Activated CD4-positive, alpha-beta T cell treated with anti-CD3 and anti-CD28 coated beads, Interleukin-2, amount 50 U/mL, for 1 hour (primary cell): ENCODE measurements at regions not wholly inside any gene's neighbourhood (a gene's known extent, or its start where the extent isn't known, plus 50 kb on each side); places are given as distances from the start of the nearest gene placed in this dataset.
"Not testable (repeated sequence)": the region's sequence is repeated elsewhere in the genome, so short reads cannot be mapped to it uniquely, and the experiment has no call there.

Source experiments
- DNase-seq: peaks from one replicate; pipeline ENCODE4 v3.0.0-alpha.2; 2020

- DNase-seq, result not testable (repeated sequence)
Observed at GRCh38 chr1:146630302-146630701, 307.8 kb upstream of the NBPF12 start.

- DNase-seq, result not testable (repeated sequence)
Observed at GRCh38 chr1:146618582-146618981, 319.5 kb upstream of the NBPF12 start.

DNA sequence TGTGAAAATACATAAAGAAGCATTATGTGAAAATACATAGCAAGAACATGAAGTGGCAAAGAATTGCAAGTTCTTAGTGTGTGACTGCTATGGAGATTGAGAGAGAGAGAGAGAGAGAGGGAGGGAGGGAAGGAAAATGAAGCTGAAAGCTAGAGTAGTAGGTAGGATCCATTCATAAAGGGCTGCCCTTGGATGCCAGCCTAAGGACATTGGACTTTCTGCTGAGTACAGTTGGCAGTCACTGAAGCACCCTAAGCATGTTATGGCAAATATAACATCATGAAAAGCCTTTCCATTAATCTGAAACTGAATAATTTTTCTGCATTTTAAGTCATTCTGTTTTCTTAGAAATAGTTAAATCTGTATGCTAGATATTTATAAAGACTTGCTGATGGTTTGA lies 333.4 kb upstream of the NBPF12 start:
- DNase-seq, result not testable (repeated sequence)

- DNase-seq, result not testable (repeated sequence)
Observed at GRCh38 chr1:146600720-146601307, 337.3 kb upstream of the NBPF12 start.

DNA sequence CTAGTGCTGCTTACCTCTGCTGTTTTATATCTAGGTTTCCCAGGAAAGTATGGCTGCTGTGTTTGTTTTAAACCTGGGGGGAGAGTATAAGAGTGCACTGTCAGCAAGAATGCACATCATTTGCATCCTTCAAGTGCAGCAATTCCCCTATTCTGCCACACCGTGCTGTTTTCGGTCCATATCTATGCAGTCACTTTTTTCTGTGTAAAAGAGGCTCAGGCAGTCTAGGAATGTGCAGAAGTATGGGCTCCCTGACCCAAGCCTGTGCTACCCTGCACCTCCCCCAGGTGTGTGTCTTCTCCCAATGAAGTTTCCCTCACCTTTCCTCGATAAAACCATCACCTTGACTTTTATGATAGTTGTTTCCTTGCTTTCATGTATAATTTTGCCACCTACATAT lies 338.2 kb upstream of the NBPF12 start:
- DNase-seq, result not testable (repeated sequence)

- not testable (repeated sequence) for DNase-seq
Observed at GRCh38 chr1:146581229-146581628, 352.4 kb upstream of the NOTCH2NLA start.

DNA sequence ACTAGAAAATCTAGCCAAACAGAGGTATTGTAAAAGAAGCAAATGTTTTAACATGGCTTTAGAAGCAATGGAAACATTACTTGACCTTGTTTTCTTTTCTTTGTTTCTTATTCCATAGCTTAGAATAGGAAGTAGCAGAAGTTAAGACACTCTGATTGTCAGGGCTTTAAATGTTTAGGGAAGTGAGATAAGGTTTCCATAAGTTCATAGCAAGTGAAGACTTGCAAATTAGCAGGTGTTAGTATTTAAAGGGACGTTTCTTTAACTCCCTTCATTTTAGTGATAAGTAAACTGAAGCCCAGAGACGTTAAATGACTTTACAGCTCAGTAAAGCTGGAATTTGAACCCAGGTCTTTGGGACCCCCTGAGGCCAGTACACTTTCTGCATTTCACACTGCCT lies 338.7 kb upstream of the NOTCH2NLA start:
- not testable (repeated sequence) for DNase-seq

- not testable (repeated sequence) for DNase-seq
Observed at GRCh38 chr1:146558032-146558431, 329.2 kb upstream of the NOTCH2NLA start.

DNA sequence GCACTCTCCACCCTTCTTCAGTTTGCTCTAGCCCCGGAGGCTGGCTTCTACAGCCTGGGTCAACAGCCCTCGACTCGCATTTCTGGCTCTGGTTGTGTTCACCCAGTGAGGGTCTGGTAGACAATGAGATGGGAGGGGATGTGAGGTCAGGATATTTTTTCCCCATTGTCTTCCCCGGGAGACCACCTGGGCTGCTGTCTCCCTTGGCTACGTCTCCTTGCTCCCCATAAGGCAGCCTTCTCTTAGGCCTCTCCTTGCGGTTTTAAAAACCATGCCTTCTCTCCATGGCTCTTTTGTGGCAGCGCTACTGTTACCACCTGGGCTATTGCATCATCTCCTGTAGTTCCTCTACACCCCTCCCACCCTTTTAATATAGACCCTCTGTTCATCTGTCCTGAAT lies 327.6 kb upstream of the NOTCH2NLA start:
- not testable (repeated sequence) for DNase-seq

GRCh38 chr1:146552414-146552813 lies 323.6 kb upstream of the NOTCH2NLA start:
- DNase-seq, result not testable (repeated sequence)

DNA sequence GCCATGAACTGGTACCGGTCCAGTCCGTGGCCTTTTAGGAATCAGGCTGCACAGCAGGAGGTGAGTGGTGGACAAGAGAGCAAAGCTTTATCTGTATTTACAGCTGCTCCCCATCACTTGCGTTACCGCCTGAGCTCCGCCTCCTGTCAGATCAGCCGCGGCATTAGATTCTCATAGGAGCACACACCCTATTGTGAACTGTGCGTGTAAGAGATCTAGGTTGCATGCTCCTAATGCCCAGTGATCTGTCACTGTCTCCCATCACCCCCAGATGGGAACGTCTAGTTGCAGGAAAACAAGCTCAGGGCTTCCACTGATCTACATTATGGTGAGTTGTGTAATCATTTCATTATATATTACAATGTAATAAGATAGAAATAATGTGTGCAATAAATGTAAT lies 319.9 kb upstream of the NOTCH2NLA start:
- DNase-seq, result not testable (repeated sequence)

- DNase-seq, result not testable (repeated sequence)
Observed at GRCh38 chr1:146546189-146546588, 317.4 kb upstream of the NOTCH2NLA start.

DNA sequence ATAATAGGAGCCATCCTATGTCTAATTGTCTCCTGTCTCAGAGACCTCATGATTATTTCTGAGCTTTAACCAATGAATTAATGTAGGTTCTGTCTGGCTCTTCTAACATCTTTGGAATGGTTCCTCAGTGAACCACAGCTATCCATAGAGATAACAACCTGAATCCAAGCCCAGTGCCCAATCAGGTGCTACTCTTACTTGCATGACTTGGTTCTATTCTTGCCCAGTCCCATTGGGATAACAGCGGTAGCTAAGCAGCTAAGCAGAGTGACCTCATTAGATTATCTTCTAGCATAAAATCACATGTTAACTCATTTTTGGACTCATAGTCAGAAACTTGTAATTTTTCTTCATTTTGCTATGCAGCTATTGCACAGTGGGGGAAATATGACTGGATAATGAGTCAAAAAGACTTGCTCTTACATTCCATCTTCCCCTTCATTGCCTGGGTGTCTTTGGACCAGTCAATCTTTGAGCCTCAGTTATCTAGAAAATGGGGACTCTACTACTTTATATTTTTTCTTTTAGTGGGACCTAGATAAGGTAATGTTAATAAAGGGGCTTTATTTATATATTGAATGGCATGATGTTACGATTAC lies 309.1 kb upstream of the NOTCH2NLA start:
- DNase-seq, result not testable (repeated sequence)

- DNase-seq, result not testable (repeated sequence)
Observed at GRCh38 chr1:146536028-146536427, 307.2 kb upstream of the NOTCH2NLA start.

DNA sequence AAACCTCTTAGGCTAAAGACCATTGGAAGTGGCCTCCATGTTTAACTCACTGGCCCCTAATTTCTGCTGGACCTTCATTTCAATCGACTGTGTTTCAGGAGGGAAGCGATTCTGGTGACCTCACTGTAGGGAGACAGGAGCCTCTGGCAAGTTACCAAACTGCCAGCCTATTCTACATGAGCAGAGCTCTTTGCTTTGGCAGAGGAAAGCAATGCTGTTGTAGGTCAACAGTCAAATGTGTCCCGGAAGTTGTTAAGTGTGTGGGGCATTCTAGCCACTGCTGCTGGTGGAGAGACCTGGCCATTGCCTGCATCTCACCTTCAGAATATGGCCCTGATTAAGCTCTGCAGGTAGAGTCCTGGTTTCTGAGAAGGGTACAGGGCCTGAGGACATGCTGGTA lies 306.8 kb upstream of the NOTCH2NLA start:
- DNase-seq, result not testable (repeated sequence)

DNA sequence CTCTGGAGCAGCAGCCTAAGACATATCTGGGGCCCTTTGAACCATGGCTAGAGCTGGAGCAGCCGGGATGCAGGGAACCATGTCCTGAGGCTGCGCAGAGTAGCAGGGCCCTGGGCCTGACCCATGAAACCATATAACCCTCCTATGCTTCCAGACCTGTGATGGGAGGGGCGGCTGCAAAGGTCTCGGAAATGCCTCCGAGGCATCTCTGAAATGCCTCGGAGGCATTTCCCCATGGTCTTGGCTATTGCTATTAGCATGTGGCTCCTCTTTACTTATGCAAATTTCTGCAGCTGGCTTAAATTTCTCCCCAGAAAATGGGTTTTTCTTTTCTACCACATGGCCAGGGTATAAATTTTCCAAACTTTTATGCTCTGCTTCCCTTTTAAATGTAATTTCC lies 302.1 kb upstream of the NOTCH2NLA start:
- not testable (repeated sequence) for DNase-seq

GRCh38 chr1:146522812-146523211 lies 294.0 kb upstream of the NOTCH2NLA start:
- DNase-seq, result not testable (repeated sequence)

GRCh38 chr1:146522345-146522744 lies 293.5 kb upstream of the NOTCH2NLA start:
- not testable (repeated sequence) for DNase-seq

GRCh38 chr1:146521804-146522203 lies 293.0 kb upstream of the NOTCH2NLA start:
- not testable (repeated sequence) for DNase-seq

DNA sequence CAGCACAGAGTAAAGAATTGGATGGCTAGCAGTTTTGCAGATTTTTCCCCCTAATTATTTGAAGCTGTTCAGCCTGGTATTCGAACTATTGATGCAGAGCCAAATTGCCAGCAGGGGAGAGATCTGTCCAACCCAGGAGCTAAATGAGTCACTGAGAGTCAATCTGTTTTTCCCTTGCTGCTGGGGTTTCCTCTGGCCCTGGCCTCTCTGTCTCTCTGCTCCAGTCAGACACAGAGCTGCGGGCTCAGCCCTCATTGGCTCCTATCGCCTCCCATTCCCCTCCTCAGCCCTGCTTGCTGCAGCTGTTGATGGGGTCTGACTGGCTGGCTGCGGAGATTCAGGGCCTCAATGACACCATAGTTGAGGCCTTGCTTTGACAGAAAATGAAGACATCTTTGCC lies 284.9 kb upstream of the NOTCH2NLA start:
- DNase-seq, result not testable (repeated sequence)

GRCh38 chr1:146511047-146511777 lies 282.4 kb upstream of the NOTCH2NLA start:
- not testable (repeated sequence) for DNase-seq

DNA sequence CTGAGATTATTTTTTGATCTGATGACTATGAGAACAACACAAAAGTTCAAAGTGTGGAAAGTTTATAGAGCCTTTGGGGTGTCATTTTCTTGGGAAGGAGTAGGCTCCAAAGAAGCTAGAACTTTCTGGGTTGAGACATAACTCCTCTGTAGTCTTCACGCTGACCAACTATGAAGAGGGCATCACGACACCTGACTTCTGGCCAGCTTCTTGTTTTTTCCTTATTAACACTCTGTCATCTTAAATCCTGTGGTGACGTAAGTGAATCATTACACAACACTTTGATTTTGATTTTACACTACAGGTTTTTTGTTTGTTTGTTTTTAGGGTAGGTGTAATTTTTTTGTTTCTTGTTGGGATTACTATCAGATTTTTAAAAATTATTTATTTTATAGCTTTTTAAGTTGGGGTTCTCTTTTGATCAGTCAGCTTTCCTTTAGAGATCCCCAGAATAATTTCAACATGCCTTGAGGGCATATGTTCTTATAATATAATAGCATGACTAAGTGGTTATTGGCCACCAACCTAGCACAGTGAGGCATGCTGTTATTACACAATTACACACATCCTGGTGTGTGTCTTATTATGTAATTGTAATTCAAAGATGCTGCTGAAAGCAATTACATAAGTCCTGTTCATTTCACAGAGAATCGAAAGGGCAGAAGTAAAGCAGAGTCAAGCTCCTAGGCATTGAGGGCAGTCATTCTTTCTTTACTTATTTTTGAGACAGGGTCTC lies 281.6 kb upstream of the NOTCH2NLA start:
- DNase-seq, result not testable (repeated sequence)

DNA sequence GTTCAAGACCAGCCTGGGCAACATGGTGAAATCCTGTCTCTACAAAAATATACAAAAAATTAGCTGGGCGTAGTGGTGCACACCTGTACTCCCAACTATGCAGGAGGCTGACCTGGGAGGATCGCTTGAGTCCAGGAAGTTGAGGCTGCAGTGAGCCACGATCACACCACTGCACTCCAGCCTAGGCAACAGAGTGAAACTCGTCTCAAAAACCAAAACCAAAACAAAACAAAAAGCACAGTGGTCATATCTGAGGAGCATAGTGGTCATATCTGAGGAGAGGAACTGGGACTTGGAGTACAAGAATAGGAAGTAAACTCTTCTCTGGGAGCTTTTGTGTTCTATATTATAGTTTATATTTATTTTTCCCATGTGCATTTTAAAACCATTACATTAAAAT lies 275.3 kb upstream of the NOTCH2NLA start:
- DNase-seq, result not testable (repeated sequence)
